ENCODE measurements at regions not wholly inside any gene's neighbourhood (a gene's known extent, or its start where the extent isn't known, plus 50 kb on each side); places are given as distances from the start of the nearest gene placed in this dataset.

- H3K23me2 ChIP-seq (ENCODE audit: low read depth, low read length) = no peaks in the 10 kb centered on the region
- 90% methylated on average over 3 of the region's 3 CpGs; no CpG with 5 or more reads in 1 of the 2 experiments for whole genome bisulfite sequencing, 2 experiments (ENCODE audit: extremely low coverage in 1 of 2, insufficient coverage in 1 of 2, insufficient read length in 1 of 2, insufficient replicate concordance in 2 of 2, low coverage in 1 of 2, low lambda C conversion rate in 2 of 2, missing lambda C conversion rate in 1 of 2)
- H4K20me1 ChIP-seq (replicated peaks in 1 of 2; ENCODE audit: control insufficient read depth in 1 of 2, insufficient read depth in 2 of 2, low read length in 2 of 2) = peaks cover 0 to 2% of the 10 kb centered on the region in 2 experiments
- no peak overlapping the region for H3K4me3 ChIP-seq (ENCODE audit: extremely low read depth in 1 of 4, insufficient read depth in 2 of 4, low read depth in 3 of 4, low read length in 4 of 4)
- no peak overlapping the region for H4K5ac ChIP-seq (ENCODE audit: insufficient read length, low read depth, low read length)
- H3K4ac ChIP-seq (replicated peaks; ENCODE audit: insufficient read length, low read depth, low read length) = no peak overlapping the region
- H3K27ac ChIP-seq (ENCODE audit: low read depth, low read length) = no peak overlapping the region
- H3K56ac ChIP-seq (replicated peaks; ENCODE audit: insufficient read length, low read depth, low read length) = no peak overlapping the region
- H4K91ac ChIP-seq (replicated peaks; ENCODE audit: insufficient read length, low read length) = no peak overlapping the region
- H3K9me3 ChIP-seq (ENCODE audit: insufficient read depth in 2 of 2, low read depth in 1 of 2, low read length in 1 of 2) = no peaks in the 10 kb centered on the region
- no peak overlapping the region for H2BK5ac ChIP-seq (ENCODE audit: low read depth, low read length)
- no peak overlapping the region for H3K9ac ChIP-seq (replicated peaks in 1 of 4; ENCODE audit: extremely low read depth in 1 of 4, low read depth in 3 of 4, low read length in 3 of 4)
- no peak overlapping the region for H2BK15ac ChIP-seq (ENCODE audit: low read length)
- H2BK12ac ChIP-seq (ENCODE audit: low read depth, low read length) = no peak overlapping the region
- no peak overlapping the region for H2AFZ ChIP-seq (ENCODE audit: low read length)
- CTCF ChIA-PET (ENCODE audit: partially characterized antibody) = interaction anchor here (0.7 to 1.7 kb wide), 2 partner anchors 48 to 188 kb away, joined by 3 to 4 read pairs; no protein-coding TSS in a partner anchor
- H3K14ac ChIP-seq (ENCODE audit: insufficient read length) = no peak overlapping the region
- FAIRE-seq (peak; percentile 36), DNase-seq (ENCODE audit: low read depth in 1 of 2, low spot score in 2 of 2) (no peak)
- H3K79me1 ChIP-seq (ENCODE audit: low read depth, low read length) = no peaks in the 10 kb centered on the region
- H2BK20ac ChIP-seq (ENCODE audit: low read length) = no peak overlapping the region
- H3K4me2 ChIP-seq (ENCODE audit: insufficient read depth in 1 of 2, low read depth in 2 of 2, low read length in 2 of 2) = no peak overlapping the region
- no peaks in the 10 kb centered on the region for H3K36me3 ChIP-seq (ENCODE audit: control insufficient read depth in 2 of 4, insufficient read depth in 4 of 4, low read length in 3 of 4)
- H3K27me3 ChIP-seq (replicated peaks in 1 of 4; ENCODE audit: control insufficient read depth in 3 of 4, extremely low read depth in 1 of 4, insufficient read depth in 3 of 4, low read length in 3 of 4) = no peaks in the 10 kb centered on the region
- POLR2A ChIA-PET (ENCODE audit: partially characterized antibody) = interaction anchor here (0.6 kb wide), 1 partner anchor 209 kb away, joined by 3 read pairs; no protein-coding TSS in a partner anchor
- H3K23ac ChIP-seq (ENCODE audit: insufficient read length) = no peak overlapping the region
- no peaks in the 10 kb centered on the region for H3K79me2 ChIP-seq (ENCODE audit: control insufficient read depth in 1 of 2, insufficient read depth in 2 of 2, low read length in 2 of 2)
- H2BK120ac ChIP-seq (replicated peaks; ENCODE audit: low read depth, low read length) = no peak overlapping the region
- H3K4me1 ChIP-seq (replicated peaks in 1 of 4; ENCODE audit: control insufficient read depth in 3 of 4, insufficient read depth in 4 of 4, low read length in 3 of 4) = no peaks in the 10 kb centered on the region
- no peak for TF ChIP-seq GABPA (IDR thresholded peaks at IDR 0.05; ENCODE audit: borderline replicate concordance, insufficient read depth, low read length)
- no peak overlapping the region for H3K18ac ChIP-seq (ENCODE audit: extremely low read depth, low read length)
- no peak overlapping the region for H4K8ac ChIP-seq (ENCODE audit: extremely low read depth, insufficient read depth, low read length)
- no peak overlapping the region for H2AK5ac ChIP-seq (ENCODE audit: low read depth, low read length)
These were observed 153.9 kb upstream of the LGALSL start for GRCh38 chr2:64300066-64300465.

All from H1 (cell line).